LNCaP clone FGC (cell line): ENCODE measurements at regions not wholly inside any gene's neighbourhood (a gene's known extent, or its start where the extent isn't known, plus 50 kb on each side); places are given as distances from the start of the nearest gene placed in this dataset.

Source experiments
- DNase-seq: peaks from one replicate; pipeline ENCODE4 v3.0.0-alpha.2; 2011; ENCODE audit warnings: low read depth
- H3K4me3 ChIP-seq: 2 replicates; pipeline ENCODE4 v1.5.1; 2011; ENCODE audit warnings: mild to moderate bottlenecking, low read depth, low read length, control low read depth
- CTCF ChIP-seq: IDR thresholded peaks from 2 replicates; pipeline ENCODE4 v1.5.1; 2012; ENCODE audit warnings: mild to moderate bottlenecking; ENCODE audit not compliant: control insufficient read depth, insufficient read depth; ENCODE audit errors: extremely low read depth

GRCh38 chr1:168894397-168894903 lies 165.4 kb upstream of the DPT start:
- no peak for DNase-seq
- no peak overlapping the region for H3K4me3 ChIP-seq
- no peak for TF ChIP-seq CTCF

GRCh38 chr1:168897249-168897648 lies 168.2 kb upstream of the DPT start:
- no peak for DNase-seq
- H3K4me3 ChIP-seq, result no peak overlapping the region
- TF ChIP-seq CTCF, result no peak

GRCh38 chr1:168903237-168903830 lies 174.3 kb upstream of the DPT start:
- H3K4me3 ChIP-seq, result no peak overlapping the region
- no peak for TF ChIP-seq CTCF
- no peak for DNase-seq

- no peak for DNase-seq
- no peak overlapping the region for H3K4me3 ChIP-seq
- TF ChIP-seq CTCF, result no peak
These were observed 176.6 kb upstream of the DPT start for GRCh38 chr1:168905633-168906032.

- H3K4me3 ChIP-seq, result no peak overlapping the region
- no peak for DNase-seq
- TF ChIP-seq CTCF, result no peak
These were observed 177.4 kb upstream of the DPT start for GRCh38 chr1:168906367-168906766.

- peak; percentile 89 for DNase-seq
- no peak overlapping the region for H3K4me3 ChIP-seq
- no peak for TF ChIP-seq CTCF
These were observed 178.0 kb upstream of the DPT start for GRCh38 chr1:168907053-168907452.

DNA sequence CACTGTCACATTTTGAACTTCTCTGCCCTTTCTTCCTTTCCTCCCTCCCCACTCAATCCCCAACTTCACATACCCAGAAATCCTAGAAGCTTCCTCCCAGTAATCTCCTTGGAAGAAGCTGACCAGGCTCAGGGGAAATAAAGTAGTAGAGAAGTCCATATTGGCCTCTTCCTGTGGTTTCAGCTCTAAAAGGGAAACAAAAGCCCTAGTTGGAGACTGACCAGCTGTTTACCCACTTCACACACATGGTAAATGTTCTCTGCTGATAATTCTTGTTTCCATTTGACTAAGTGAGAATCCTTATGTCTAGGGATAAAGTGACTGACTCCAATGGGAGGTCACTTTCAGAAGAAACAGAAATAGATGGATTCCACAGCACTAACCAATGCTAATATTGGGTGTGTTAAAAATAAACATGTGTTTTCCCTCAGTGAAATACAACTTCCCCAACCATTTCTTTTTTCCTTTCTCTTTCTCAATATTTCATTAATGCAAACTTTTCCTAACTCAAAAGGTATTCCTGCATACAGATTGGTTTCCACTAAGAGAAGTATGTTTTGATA lies 178.9 kb upstream of the DPT start:
- TF ChIP-seq CTCF, result no peak
- H3K4me3 ChIP-seq, result no peak overlapping the region
- no peak for DNase-seq
